ENCODE measurements at regions not wholly inside any gene's neighbourhood (a gene's known extent, or its start where the extent isn't known, plus 50 kb on each side); places are given as distances from the start of the nearest gene placed in this dataset.

DNA sequence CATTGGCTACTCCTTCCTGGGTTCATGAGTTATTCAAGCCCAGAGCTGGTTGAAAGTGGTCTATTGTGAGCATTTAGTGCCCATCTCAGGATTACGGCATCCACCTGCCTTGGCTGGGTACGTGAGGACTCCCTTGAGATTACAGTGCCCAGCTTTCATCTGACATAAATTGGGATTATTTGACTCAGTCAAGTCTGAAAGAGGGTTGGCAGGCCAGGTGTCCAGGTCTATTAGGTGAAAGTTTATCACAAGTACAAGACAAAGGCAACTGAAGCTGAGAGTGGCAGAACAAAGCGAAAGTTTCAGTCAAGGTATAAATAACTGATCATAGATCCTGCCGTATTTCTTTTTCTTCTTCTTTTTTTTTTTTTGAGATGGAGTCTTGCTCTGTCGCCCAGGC lies 84.6 kb upstream of the ATF7IP start:
- TF ChIP-seq, protein P1, sequence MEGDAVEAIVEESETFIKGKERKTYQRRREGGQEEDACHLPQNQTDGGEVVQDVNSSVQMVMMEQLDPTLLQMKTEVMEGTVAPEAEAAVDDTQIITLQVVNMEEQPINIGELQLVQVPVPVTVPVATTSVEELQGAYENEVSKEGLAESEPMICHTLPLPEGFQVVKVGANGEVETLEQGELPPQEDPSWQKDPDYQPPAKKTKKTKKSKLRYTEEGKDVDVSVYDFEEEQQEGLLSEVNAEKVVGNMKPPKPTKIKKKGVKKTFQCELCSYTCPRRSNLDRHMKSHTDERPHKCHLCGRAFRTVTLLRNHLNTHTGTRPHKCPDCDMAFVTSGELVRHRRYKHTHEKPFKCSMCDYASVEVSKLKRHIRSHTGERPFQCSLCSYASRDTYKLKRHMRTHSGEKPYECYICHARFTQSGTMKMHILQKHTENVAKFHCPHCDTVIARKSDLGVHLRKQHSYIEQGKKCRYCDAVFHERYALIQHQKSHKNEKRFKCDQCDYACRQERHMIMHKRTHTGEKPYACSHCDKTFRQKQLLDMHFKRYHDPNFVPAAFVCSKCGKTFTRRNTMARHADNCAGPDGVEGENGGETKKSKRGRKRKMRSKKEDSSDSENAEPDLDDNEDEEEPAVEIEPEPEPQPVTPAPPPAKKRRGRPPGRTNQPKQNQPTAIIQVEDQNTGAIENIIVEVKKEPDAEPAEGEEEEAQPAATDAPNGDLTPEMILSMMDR (IDR thresholded peaks at IDR 0.05), result no peak
- no peak for TF ChIP-seq POLR2A (IDR thresholded peaks at IDR 0.05)

Measured in adrenal gland (tissue), 5 donors.